ENCODE measurements at regions not wholly inside any gene's neighbourhood (a gene's known extent, or its start where the extent isn't known, plus 50 kb on each side); places are given as distances from the start of the nearest gene placed in this dataset.

- TF ChIP-seq CTCF (IDR thresholded peaks at IDR 0.05; ENCODE audit: insufficient read depth, low read depth, low read length) (no peak), EZH2 (IDR thresholded peaks at IDR 0.05; ENCODE audit: insufficient read depth, low read length) (no peak)
Observed at GRCh38 chr15:25493823-25494526, 55.2 kb upstream of the UBE3A start.

Measured in astrocyte (in vitro differentiated cells and primary cell).